OCI-LY1 (cell line): ENCODE measurements at regions not wholly inside any gene's neighbourhood (a gene's known extent, or its start where the extent isn't known, plus 50 kb on each side); places are given as distances from the start of the nearest gene placed in this dataset.

Experiments
- H2AFZ ChIP-seq: fragments of 200-600 bp; sonication (generic), shearing (Covaris generic); 2 replicates; pipeline ENCODE4 v1.6.0; 2014; ENCODE audit warnings: antibody characterized with exemption, mild to moderate bottlenecking, low read length
- H3F3A ChIP-seq: fragments of 200-600 bp; sonication (generic), shearing (Covaris generic); 2 replicates; pipeline ENCODE4 v1.6.0; 2014; ENCODE audit warnings: mild to moderate bottlenecking, antibody characterized with exemption, low read length, moderate library complexity; ENCODE audit not compliant: insufficient read depth
- H3K27ac ChIP-seq: fragments of 200-600 bp; sonication (generic); 2 replicates; pipeline ENCODE4 v1.5.1; 2014; ENCODE audit warnings: low read length, mixed run types, mild to moderate bottlenecking, low read depth; ENCODE audit not compliant: poor library complexity, severe bottlenecking
- H3K27me3 ChIP-seq: fragments of 200-600 bp; sonication (generic); 2 replicates; pipeline ENCODE4 v1.6.0; 2014; ENCODE audit warnings: antibody characterized with exemption, mild to moderate bottlenecking, low read length, moderate library complexity; ENCODE audit not compliant: insufficient read depth
- H3K36me3 ChIP-seq: fragments of 200-600 bp; sonication (generic); 2 replicates; pipeline ENCODE4 v1.6.1; 2014; ENCODE audit warnings: mild to moderate bottlenecking, antibody characterized with exemption, low read length, moderate library complexity, mixed read lengths; ENCODE audit not compliant: insufficient read depth
- H3K4me1 ChIP-seq: fragments of 200-600 bp; sonication (generic); 2 replicates; pipeline ENCODE4 v1.5.1; 2014; ENCODE audit warnings: mild to moderate bottlenecking, low read length, moderate library complexity; ENCODE audit not compliant: insufficient read depth, severe bottlenecking
- H3K4me2 ChIP-seq: fragments of 200-600 bp; sonication (generic), shearing (Covaris generic); 2 replicates; pipeline ENCODE4 v1.6.1; 2014; ENCODE audit warnings: low read length
- H3K4me3 ChIP-seq: fragments of 200-600 bp; sonication (generic); 2 replicates; pipeline ENCODE4 v1.5.1; 2014; ENCODE audit warnings: low read length, low read depth, mild to moderate bottlenecking, mixed read lengths; ENCODE audit not compliant: poor library complexity, severe bottlenecking
- H3K79me2 ChIP-seq: fragments of 200-600 bp; shearing (Covaris generic); 2 replicates; pipeline ENCODE4 v1.6.1; 2016; ENCODE audit warnings: mixed run types, low read length, mixed read lengths; ENCODE audit not compliant: insufficient read depth
- H3K9ac ChIP-seq: fragments of 200-600 bp; sonication (generic), shearing (Covaris generic); 2 replicates; pipeline ENCODE4 v1.6.1; 2014; ENCODE audit warnings: mild to moderate bottlenecking, low read length, mixed read lengths
- H3K9me2 ChIP-seq: fragments of 200-600 bp; sonication (generic), shearing (Covaris generic); 2 replicates; pipeline ENCODE4 v1.6.1; 2014; ENCODE audit warnings: low read depth, mild to moderate bottlenecking, low read length, mixed read lengths
- H3K9me3 ChIP-seq: fragments of 200-600 bp; shearing (Covaris generic); 2 replicates; pipeline ENCODE4 v1.6.1; 2014; ENCODE audit warnings: low read length, mixed read lengths
- H4K20me1 ChIP-seq: fragments of 200-600 bp; sonication (generic), shearing (Covaris generic); 2 replicates; pipeline ENCODE4 v1.6.0; 2016; ENCODE audit warnings: mild to moderate bottlenecking, low read length; ENCODE audit not compliant: insufficient read depth
- EZH2 ChIP-seq: fragments of 200-600 bp; sonication (generic), shearing (Covaris generic); IDR thresholded peaks from 2 replicates; pipeline ENCODE4 v1.8.0; 2017; ENCODE audit warnings: borderline replicate concordance, mixed run types, mild to moderate bottlenecking, antibody characterized with exemption, low read length, moderate library complexity, mixed read lengths
- TF ChIP-seq, protein P1 (sequence below): fragments of 200-600 bp; sonication (generic), shearing (Covaris generic); IDR thresholded peaks from 2 replicates; pipeline ENCODE4 v1.5.1; 2017; ENCODE audit warnings: mild to moderate bottlenecking, antibody characterized with exemption, low read length, moderate library complexity, mixed read lengths

GRCh38 chrX:42496239-42496638, 281.7 kb downstream of the PPP1R2C start:
- H3K79me2 ChIP-seq, result no peaks in the 10 kb centered on the region
- no peak for TF ChIP-seq EZH2
- TF ChIP-seq, protein P1, sequence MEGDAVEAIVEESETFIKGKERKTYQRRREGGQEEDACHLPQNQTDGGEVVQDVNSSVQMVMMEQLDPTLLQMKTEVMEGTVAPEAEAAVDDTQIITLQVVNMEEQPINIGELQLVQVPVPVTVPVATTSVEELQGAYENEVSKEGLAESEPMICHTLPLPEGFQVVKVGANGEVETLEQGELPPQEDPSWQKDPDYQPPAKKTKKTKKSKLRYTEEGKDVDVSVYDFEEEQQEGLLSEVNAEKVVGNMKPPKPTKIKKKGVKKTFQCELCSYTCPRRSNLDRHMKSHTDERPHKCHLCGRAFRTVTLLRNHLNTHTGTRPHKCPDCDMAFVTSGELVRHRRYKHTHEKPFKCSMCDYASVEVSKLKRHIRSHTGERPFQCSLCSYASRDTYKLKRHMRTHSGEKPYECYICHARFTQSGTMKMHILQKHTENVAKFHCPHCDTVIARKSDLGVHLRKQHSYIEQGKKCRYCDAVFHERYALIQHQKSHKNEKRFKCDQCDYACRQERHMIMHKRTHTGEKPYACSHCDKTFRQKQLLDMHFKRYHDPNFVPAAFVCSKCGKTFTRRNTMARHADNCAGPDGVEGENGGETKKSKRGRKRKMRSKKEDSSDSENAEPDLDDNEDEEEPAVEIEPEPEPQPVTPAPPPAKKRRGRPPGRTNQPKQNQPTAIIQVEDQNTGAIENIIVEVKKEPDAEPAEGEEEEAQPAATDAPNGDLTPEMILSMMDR, result no peak
- no peaks in the 10 kb centered on the region for H3K27me3 ChIP-seq
- no peak overlapping the region for H3K9ac ChIP-seq
- no peak overlapping the region for H2AFZ ChIP-seq
- H3F3A ChIP-seq, result no peaks in the 10 kb centered on the region
- H3K27ac ChIP-seq, result no peak overlapping the region
- no peaks in the 10 kb centered on the region for H3K9me3 ChIP-seq
- H3K36me3 ChIP-seq, result no peaks in the 10 kb centered on the region
- H3K9me2 ChIP-seq, result no peaks in the 10 kb centered on the region
- H3K4me2 ChIP-seq, result no peak overlapping the region
- no peak overlapping the region for H3K4me3 ChIP-seq
- H3K4me1 ChIP-seq, result peaks cover 13% of the 10 kb centered on the region
- no peaks in the 10 kb centered on the region for H4K20me1 ChIP-seq

- H3K79me2 ChIP-seq, result no peaks in the 10 kb centered on the region
- TF ChIP-seq EZH2, result no peak
- TF ChIP-seq, protein P1, result no peak
- H3F3A ChIP-seq, result no peaks in the 10 kb centered on the region
- H3K36me3 ChIP-seq, result no peaks in the 10 kb centered on the region
- H3K9me3 ChIP-seq, result no peaks in the 10 kb centered on the region
- H3K27me3 ChIP-seq, result no peaks in the 10 kb centered on the region
- no peaks in the 10 kb centered on the region for H4K20me1 ChIP-seq
- H2AFZ ChIP-seq, result no peak overlapping the region
- no peak overlapping the region for H3K4me3 ChIP-seq
- H3K4me1 ChIP-seq, result peaks cover 17% of the 10 kb centered on the region
- H3K27ac ChIP-seq, result no peak overlapping the region
- H3K4me2 ChIP-seq, result no peak overlapping the region
- no peak overlapping the region for H3K9ac ChIP-seq
- H3K9me2 ChIP-seq, result no peaks in the 10 kb centered on the region
These were observed 282.8 kb downstream of the PPP1R2C start for GRCh38 chrX:42495139-42495538.

- H3K36me3 ChIP-seq, result no peaks in the 10 kb centered on the region
- H3K27me3 ChIP-seq, result no peaks in the 10 kb centered on the region
- no peaks in the 10 kb centered on the region for H4K20me1 ChIP-seq
- no peaks in the 10 kb centered on the region for H3K9me2 ChIP-seq
- H2AFZ ChIP-seq, result no peak overlapping the region
- H3F3A ChIP-seq, result no peaks in the 10 kb centered on the region
- H3K4me1 ChIP-seq, result peaks cover 17% of the 10 kb centered on the region
- no peak overlapping the region for H3K9ac ChIP-seq
- no peak overlapping the region for H3K4me2 ChIP-seq
- no peaks in the 10 kb centered on the region for H3K9me3 ChIP-seq
- H3K4me3 ChIP-seq, result no peak overlapping the region
- H3K79me2 ChIP-seq, result no peaks in the 10 kb centered on the region
- H3K27ac ChIP-seq, result no peak overlapping the region
- TF ChIP-seq, protein P1, result no peak
- TF ChIP-seq EZH2, result no peak
These were observed 286.6 kb downstream of the PPP1R2C start for GRCh38 chrX:42491137-42491907.
